Muscle layer of duodenum (tissue), 2 donors: ENCODE measurements at regions not wholly inside any gene's neighbourhood (a gene's known extent, or its start where the extent isn't known, plus 50 kb on each side); places are given as distances from the start of the nearest gene placed in this dataset.

Experiments used
- H3K27ac ChIP-seq: one replicate; pipeline ENCODE4 v1.7.0; 2013; ENCODE audit warnings: mild to moderate bottlenecking, low read length
- H3K27me3 ChIP-seq: one replicate; pipeline ENCODE4 v1.7.0; 2013; ENCODE audit warnings: low read depth, mild to moderate bottlenecking, control low read depth, low read length
- H3K36me3 ChIP-seq, 2 donors: one replicate each; pipeline ENCODE4 v1.7.0; 2013; ENCODE audit warnings: low read length in 2 of 2, control low read depth in 1 of 2, mild to moderate bottlenecking in 1 of 2; ENCODE audit not compliant: insufficient read depth in 2 of 2, control insufficient read depth in 1 of 2
- H3K4me1 ChIP-seq, 2 donors: one replicate each; pipeline ENCODE4 v1.7.0; 2013; ENCODE audit warnings: low read length in 2 of 2, mild to moderate bottlenecking in 2 of 2, control low read depth in 1 of 2, moderate library complexity in 1 of 2; ENCODE audit not compliant: insufficient read depth in 2 of 2, control insufficient read depth in 1 of 2
- H3K4me3 ChIP-seq, 2 donors: one replicate each; pipeline ENCODE4 v1.7.0; 2013; ENCODE audit warnings: low read length in 2 of 2, low read depth in 1 of 2, mild to moderate bottlenecking in 1 of 2
- H3K9me3 ChIP-seq, 2 donors: one replicate each; pipeline ENCODE4 v1.7.0; 2013; ENCODE audit warnings: low read length in 2 of 2, control low read depth in 1 of 2, mild to moderate bottlenecking in 1 of 2; ENCODE audit not compliant: control insufficient read depth in 1 of 2
- donor health status: healthy.

- H3K9me3 ChIP-seq = no peaks in the 10 kb centered on the region
- H3K36me3 ChIP-seq = no peaks in the 10 kb centered on the region
- no peak overlapping the region for H3K4me3 ChIP-seq
- no peaks in the 10 kb centered on the region for H3K4me1 ChIP-seq
- H3K27me3 ChIP-seq = no peaks in the 10 kb centered on the region
- H3K27ac ChIP-seq = no peak overlapping the region
These were observed 671.5 kb downstream of the MED13L start for GRCh38 chr12:115606040-115606439.

DNA sequence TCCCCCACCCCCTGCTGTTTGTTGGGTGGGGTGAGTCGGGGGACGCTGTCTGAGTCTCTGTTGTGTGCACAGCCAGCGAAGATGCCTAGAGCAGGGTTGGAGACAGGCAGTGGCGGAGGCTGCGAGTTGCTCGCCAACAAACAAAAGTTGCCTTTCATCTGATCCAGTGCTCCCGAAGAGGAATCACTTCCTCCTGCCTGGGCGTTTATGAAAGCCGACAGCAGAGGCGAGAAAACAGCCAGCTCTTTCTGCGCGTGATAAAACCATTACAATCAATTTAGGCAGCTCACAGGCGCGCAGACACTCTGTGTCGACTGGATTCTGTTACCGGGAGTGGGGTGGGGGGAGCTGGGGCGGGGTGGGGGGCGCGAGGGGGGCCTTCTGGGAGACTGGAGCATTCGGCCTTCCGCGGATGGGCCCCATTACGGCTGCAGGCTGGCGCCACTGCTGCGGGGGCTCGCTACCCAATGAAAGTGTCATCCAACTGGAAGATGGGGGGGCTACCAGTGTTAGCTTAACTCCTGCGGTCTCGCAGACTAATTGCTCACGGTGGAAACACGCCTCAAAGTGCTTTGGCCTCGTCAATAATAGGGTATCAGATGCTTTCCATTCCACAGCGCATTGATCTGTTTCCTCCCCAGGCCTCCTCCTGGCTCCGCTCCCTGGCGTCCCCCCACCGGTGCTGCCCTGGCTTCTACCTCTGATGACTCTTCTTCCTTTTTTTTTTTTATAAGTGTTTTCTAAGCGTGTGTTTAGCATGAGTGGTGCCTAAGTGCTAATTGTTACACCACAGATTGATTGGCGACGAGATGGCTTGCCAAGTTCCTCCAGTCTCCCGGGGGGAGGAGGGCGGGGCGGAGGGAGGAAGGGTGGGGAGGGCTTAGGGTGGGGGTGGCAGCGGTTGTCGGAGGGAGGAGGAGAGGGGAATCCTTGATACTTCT lies 678.4 kb downstream of the MED13L start:
- Histone ChIP-seq H3K27ac (no peak overlapping the region), H3K9me3 (no peaks in the 10 kb centered on the region), H3K4me3 (peak overlapping the region in 1 of 2 donors; percentile 41), H3K4me1 (peaks cover 0 to 3% of the 10 kb centered on the region in 2 donors), H3K27me3 (no peaks in the 10 kb centered on the region), H3K36me3 (no peaks in the 10 kb centered on the region)

DNA sequence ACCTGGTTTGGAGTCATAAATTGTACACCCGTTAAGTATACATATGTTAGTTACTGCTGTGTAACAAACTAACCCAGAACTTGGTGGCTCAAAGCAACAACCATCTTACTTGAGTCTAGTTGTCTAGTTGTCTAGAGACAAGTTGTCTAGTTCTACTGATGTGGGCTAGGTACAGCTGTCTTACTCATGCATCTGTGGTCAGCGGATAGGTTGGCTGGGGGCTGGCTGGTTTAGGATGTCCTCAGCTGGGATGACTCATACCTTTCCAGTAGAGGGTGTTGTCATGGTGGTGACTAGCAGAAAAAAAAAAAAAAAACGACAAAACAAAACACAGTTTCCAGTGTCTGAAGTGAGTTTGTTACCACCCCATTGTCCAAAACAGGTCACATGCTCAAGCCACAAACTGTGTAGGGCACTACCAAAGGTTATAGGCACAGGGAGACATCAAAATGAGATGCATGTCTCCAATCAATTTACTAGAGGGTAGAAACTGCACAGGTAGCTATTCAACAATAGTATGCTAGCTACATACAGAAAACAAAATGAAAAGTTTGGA lies 680.3 kb downstream of the MED13L start:
- Histone ChIP-seq H3K36me3 (no peaks in the 10 kb centered on the region), H3K27me3 (no peaks in the 10 kb centered on the region), H3K9me3 (no peaks in the 10 kb centered on the region), H3K4me3 (no peak overlapping the region), H3K4me1 (peaks cover 0 to 3% of the 10 kb centered on the region in 2 donors), H3K27ac (no peak overlapping the region)

DNA sequence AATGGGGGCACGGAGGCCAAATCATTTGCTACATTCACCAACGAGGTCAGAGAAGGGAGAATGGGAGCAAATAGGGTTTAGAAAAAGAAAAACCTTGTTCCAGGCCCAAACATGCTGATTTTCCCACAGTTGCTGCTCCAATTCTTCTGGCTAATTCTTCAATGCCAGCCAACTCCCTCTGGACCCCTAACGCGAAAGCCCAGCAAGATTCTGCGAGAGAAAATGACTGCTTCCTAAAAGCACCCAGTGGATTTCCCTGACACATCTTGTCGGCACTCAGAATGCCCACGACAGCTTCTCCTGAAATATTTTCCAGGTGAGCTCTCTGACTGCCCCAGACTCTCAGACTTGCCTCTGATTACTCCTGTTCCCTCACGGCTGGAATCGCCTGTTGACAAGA lies 689.4 kb downstream of the MED13L start:
- H3K27me3 ChIP-seq = no peaks in the 10 kb centered on the region
- no peak overlapping the region for H3K4me3 ChIP-seq
- H3K4me1 ChIP-seq = no peaks in the 10 kb centered on the region

GRCh38 chr12:115584156-115584555 lies 693.3 kb downstream of the MED13L start:
- Histone ChIP-seq H3K4me3 (no peak overlapping the region), H3K4me1 (no peaks in the 10 kb centered on the region), H3K9me3 (no peaks in the 10 kb centered on the region), H3K27ac (no peak overlapping the region), H3K27me3 (no peaks in the 10 kb centered on the region), H3K36me3 (no peaks in the 10 kb centered on the region)

More for the DNA sequence above, 689.4 kb downstream of the MED13L start:
- Histone ChIP-seq H3K27ac (no peak overlapping the region), H3K9me3 (no peaks in the 10 kb centered on the region), H3K36me3 (no peaks in the 10 kb centered on the region)

DNA sequence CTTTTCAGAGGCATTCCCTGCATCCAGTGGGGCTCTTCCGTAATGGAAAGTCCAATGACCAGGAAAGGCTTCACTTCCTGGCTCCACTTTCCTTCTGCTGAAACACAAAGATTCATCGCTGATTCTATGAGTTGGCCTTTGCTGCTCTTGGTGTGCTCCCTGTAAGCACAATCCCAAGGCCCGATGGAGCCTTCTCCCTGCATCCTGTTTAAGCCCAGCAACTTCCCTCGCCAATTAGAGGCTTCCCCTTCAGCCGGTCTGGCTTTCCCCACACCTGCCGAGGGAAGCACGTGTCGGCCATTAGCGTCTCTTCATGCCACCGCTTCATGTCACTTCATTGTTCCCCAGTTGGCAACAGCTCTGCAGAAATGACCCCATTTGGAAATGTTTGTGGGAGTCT lies 693.9 kb downstream of the MED13L start:
- Histone ChIP-seq H3K27ac (no peak overlapping the region), H3K27me3 (no peaks in the 10 kb centered on the region), H3K4me1 (no peaks in the 10 kb centered on the region)

DNA sequence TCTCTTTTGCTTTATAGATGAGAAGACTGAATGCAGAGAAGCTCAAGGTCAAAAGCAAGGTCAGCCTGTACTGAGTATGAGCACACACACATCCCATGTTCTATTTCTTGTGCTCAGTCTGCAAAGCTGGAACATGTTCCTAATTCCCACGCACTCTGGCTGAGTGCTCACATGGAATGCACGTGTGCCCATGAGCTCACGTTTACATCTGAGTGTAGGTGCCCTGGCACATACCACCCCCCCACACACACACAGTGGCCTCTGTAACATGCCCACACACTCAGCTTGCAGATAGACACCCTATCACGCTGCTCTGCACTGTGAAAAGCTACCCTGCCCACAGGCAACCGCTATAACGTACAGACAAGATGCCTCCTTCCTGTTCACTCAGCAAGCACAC lies 700.1 kb downstream of the MED13L start:
- no peaks in the 10 kb centered on the region for H3K4me1 ChIP-seq
- H3K27ac ChIP-seq = no peak overlapping the region
- H3K9me3 ChIP-seq = no peaks in the 10 kb centered on the region
- H3K27me3 ChIP-seq = no peaks in the 10 kb centered on the region
- no peak overlapping the region for H3K4me3 ChIP-seq
- H3K36me3 ChIP-seq = no peaks in the 10 kb centered on the region

More for the DNA sequence above, 693.9 kb downstream of the MED13L start:
- H3K4me3 ChIP-seq = no peak overlapping the region
- H3K9me3 ChIP-seq = no peaks in the 10 kb centered on the region
- H3K36me3 ChIP-seq = no peaks in the 10 kb centered on the region

DNA sequence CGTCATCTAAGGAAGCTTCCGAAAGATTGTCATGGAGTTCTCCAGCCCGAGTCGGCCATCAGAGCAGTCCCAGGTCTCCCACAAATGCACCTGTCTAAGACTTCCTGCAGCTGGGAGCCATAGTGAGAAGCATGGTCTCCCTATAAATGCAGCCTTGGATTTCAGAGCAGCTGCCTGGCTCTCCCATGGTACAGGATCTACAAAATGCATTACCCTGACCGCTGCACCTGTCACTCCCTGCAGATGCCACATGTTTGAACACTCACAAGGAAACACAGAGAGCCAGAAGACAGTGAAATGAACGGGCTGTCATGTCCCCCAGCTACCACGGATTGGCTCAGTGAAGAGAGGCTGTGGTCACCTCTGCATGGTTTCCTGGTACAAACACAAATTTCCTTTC lies 702.7 kb downstream of the MED13L start:
- no peaks in the 10 kb centered on the region for H3K27me3 ChIP-seq
- no peaks in the 10 kb centered on the region for H3K36me3 ChIP-seq
- H3K4me3 ChIP-seq = no peak overlapping the region
- no peaks in the 10 kb centered on the region for H3K4me1 ChIP-seq
- no peaks in the 10 kb centered on the region for H3K9me3 ChIP-seq
- no peak overlapping the region for H3K27ac ChIP-seq

DNA sequence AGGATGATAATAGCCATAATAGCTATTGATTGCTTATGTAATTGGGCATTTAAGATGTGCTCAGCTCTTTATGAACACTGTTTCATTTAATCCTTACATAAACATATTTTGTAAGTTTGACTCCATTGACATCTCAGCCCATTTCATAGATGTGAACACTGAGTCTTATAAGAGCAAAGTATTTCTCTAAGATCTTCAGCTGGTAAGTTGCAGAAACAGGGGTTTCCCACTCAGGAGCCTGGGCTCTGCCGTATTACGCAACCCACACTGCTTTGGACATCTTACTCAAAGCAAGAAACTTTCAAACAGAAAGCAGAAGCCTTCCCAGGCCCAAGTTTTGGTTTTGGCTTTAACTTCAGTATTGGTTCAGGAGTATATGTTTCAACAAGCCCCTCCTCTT lies 705.1 kb downstream of the MED13L start:
- Histone ChIP-seq H3K27me3 (no peaks in the 10 kb centered on the region), H3K4me1 (no peaks in the 10 kb centered on the region), H3K36me3 (no peaks in the 10 kb centered on the region), H3K27ac (no peak overlapping the region), H3K9me3 (no peaks in the 10 kb centered on the region), H3K4me3 (no peak overlapping the region)

GRCh38 chr12:115571446-115571845 lies 706.0 kb downstream of the MED13L start:
- H3K36me3 ChIP-seq = no peaks in the 10 kb centered on the region
- no peaks in the 10 kb centered on the region for H3K9me3 ChIP-seq
- no peaks in the 10 kb centered on the region for H3K4me1 ChIP-seq

GRCh38 chr12:115571027-115571426 lies 706.5 kb downstream of the MED13L start:
- Histone ChIP-seq H3K27ac (no peak overlapping the region), H3K36me3 (no peaks in the 10 kb centered on the region), H3K4me3 (no peak overlapping the region), H3K4me1 (no peaks in the 10 kb centered on the region), H3K9me3 (no peaks in the 10 kb centered on the region), H3K27me3 (no peaks in the 10 kb centered on the region)

More at GRCh38 chr12:115571446-115571845, 706.0 kb downstream of the MED13L start:
- H3K27ac ChIP-seq = no peak overlapping the region
- H3K4me3 ChIP-seq = no peak overlapping the region
- H3K27me3 ChIP-seq = no peaks in the 10 kb centered on the region
